ENCODE measurements at regions not wholly inside any gene's neighbourhood (a gene's known extent, or its start where the extent isn't known, plus 50 kb on each side); places are given as distances from the start of the nearest gene placed in this dataset.
"Not testable (repeated sequence)": the region's sequence is repeated elsewhere in the genome, so short reads cannot be mapped to it uniquely, and the experiment has no call there.

DNA sequence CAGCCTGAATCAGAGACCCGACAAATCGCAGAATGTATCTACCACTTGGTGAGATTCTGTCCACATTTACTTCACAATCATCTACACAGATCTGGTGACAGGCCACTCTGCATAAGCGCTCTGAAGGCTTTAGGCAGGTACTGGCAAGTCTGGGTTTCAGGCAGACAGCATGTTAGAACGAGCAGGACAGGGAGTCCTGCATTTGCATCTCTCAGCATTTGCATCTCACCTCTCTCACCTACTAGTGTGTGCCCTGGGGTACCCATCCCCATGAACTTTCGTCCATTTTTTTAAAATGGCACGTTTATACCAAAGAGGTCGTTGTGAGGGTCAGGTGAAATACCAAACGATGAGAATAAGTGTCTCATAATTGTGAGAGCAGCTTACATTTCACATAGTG, 108.2 kb downstream of the SPATA31A1 start:
- H3K4me1 Mint-ChIP-seq (ENCODE audit: low read depth); H3K36me3 Mint-ChIP-seq (ENCODE audit: low read depth); H3K27ac Mint-ChIP-seq; H3K27me3 Mint-ChIP-seq (ENCODE audit: low read depth); H3K9me3 Mint-ChIP-seq: not testable (repeated sequence)
- H3K4me3 Mint-ChIP-seq = peak overlapping the region; percentile 50

GRCh38 chr9:39464122-39464777, 108.8 kb downstream of the SPATA31A1 start:
- Mint-ChIP-seq H3K4me3 (peak overlapping the region; percentile 91), H3K27ac (peak overlapping the region; percentile 84)
- H3K4me1 Mint-ChIP-seq (ENCODE audit: low read depth); H3K36me3 Mint-ChIP-seq (ENCODE audit: low read depth); H3K27me3 Mint-ChIP-seq (ENCODE audit: low read depth); H3K9me3 Mint-ChIP-seq: not testable (repeated sequence)

GRCh38 chr9:39474499-39474898, 119.0 kb downstream of the SPATA31A1 start:
- not testable (repeated sequence) for H3K27me3 Mint-ChIP-seq (ENCODE audit: low read depth); H3K4me3 Mint-ChIP-seq; H3K36me3 Mint-ChIP-seq (ENCODE audit: low read depth); H3K27ac Mint-ChIP-seq; H3K4me1 Mint-ChIP-seq (ENCODE audit: low read depth); H3K9me3 Mint-ChIP-seq

- H3K9me3 Mint-ChIP-seq; H3K27me3 Mint-ChIP-seq (ENCODE audit: low read depth); H3K27ac Mint-ChIP-seq; H3K4me1 Mint-ChIP-seq (ENCODE audit: low read depth); H3K36me3 Mint-ChIP-seq (ENCODE audit: low read depth); H3K4me3 Mint-ChIP-seq: not testable (repeated sequence)
Measured at GRCh38 chr9:39483073-39483472, 127.6 kb downstream of the SPATA31A1 start.

GRCh38 chr9:39483880-39484279, 128.4 kb downstream of the SPATA31A1 start:
- not testable (repeated sequence) for H3K9me3 Mint-ChIP-seq; H3K27me3 Mint-ChIP-seq (ENCODE audit: low read depth); H3K27ac Mint-ChIP-seq; H3K4me1 Mint-ChIP-seq (ENCODE audit: low read depth); H3K36me3 Mint-ChIP-seq (ENCODE audit: low read depth); H3K4me3 Mint-ChIP-seq

GRCh38 chr9:39484292-39484691, 128.8 kb downstream of the SPATA31A1 start:
- H3K4me3 Mint-ChIP-seq; H3K27me3 Mint-ChIP-seq (ENCODE audit: low read depth); H3K4me1 Mint-ChIP-seq (ENCODE audit: low read depth); H3K36me3 Mint-ChIP-seq (ENCODE audit: low read depth); H3K27ac Mint-ChIP-seq; H3K9me3 Mint-ChIP-seq: not testable (repeated sequence)

GRCh38 chr9:39487477-39487876, 132.0 kb downstream of the SPATA31A1 start:
- not testable (repeated sequence) for H3K27me3 Mint-ChIP-seq (ENCODE audit: low read depth); H3K36me3 Mint-ChIP-seq (ENCODE audit: low read depth); H3K9me3 Mint-ChIP-seq; H3K27ac Mint-ChIP-seq; H3K4me3 Mint-ChIP-seq; H3K4me1 Mint-ChIP-seq (ENCODE audit: low read depth)

DNA sequence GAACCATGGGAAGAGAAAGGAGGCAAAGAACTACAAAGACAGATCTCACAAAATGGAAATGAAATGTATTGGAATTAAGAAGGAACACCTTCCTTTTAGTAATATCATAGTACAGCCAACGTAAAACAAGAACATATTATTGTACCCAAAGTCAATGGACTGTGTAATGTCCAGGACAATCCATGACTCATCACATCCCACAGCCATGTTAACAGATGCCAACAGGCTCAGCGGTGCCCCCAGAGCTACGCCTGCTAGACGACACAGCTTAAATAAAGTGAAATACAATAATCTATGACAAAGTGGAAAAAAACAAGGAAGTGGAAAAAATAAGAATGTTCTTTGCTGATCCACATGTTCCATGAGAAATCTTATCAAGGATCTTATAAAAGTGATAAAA, 140.8 kb downstream of the SPATA31A1 start:
- H3K27me3 Mint-ChIP-seq (ENCODE audit: low read depth); H3K27ac Mint-ChIP-seq; H3K9me3 Mint-ChIP-seq; H3K36me3 Mint-ChIP-seq (ENCODE audit: low read depth); H3K4me1 Mint-ChIP-seq (ENCODE audit: low read depth); H3K4me3 Mint-ChIP-seq: not testable (repeated sequence)

- H3K9me3 Mint-ChIP-seq; H3K4me1 Mint-ChIP-seq (ENCODE audit: low read depth); H3K27me3 Mint-ChIP-seq (ENCODE audit: low read depth); H3K36me3 Mint-ChIP-seq (ENCODE audit: low read depth); H3K4me3 Mint-ChIP-seq; H3K27ac Mint-ChIP-seq: not testable (repeated sequence)
Measured at GRCh38 chr9:39503178-39503577, 147.7 kb downstream of the SPATA31A1 start.

- not testable (repeated sequence) for H3K4me1 Mint-ChIP-seq (ENCODE audit: low read depth); H3K9me3 Mint-ChIP-seq; H3K27me3 Mint-ChIP-seq (ENCODE audit: low read depth); H3K4me3 Mint-ChIP-seq; H3K27ac Mint-ChIP-seq; H3K36me3 Mint-ChIP-seq (ENCODE audit: low read depth)
Measured at GRCh38 chr9:39527387-39528029, 172.0 kb downstream of the SPATA31A1 start.

DNA sequence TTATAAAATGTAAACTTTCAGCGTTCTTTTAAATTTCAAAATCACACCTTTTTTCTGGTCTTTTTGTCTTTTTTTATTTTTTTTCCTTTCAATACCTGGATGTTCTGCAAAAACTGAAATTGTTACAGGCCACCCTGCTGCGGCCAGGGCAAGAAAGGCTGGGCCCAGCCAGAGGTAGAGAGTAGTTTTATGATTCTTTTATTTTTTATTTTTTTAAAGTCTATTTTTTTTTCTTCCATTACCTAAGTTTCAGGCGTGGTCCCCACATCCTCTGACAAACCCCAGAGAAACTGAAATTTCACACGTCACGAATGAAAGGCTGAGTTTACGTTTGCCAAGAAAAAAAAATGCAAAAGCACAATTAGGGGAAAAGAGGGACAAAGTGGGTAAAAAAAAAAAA, 177.1 kb downstream of the SPATA31A1 start:
- H3K4me1 Mint-ChIP-seq (ENCODE audit: low read depth); H3K4me3 Mint-ChIP-seq; H3K9me3 Mint-ChIP-seq; H3K27me3 Mint-ChIP-seq (ENCODE audit: low read depth); H3K36me3 Mint-ChIP-seq (ENCODE audit: low read depth); H3K27ac Mint-ChIP-seq: not testable (repeated sequence)

GRCh38 chr9:39533001-39533762, 177.7 kb downstream of the SPATA31A1 start:
- not testable (repeated sequence) for H3K27ac Mint-ChIP-seq; H3K4me3 Mint-ChIP-seq; H3K9me3 Mint-ChIP-seq; H3K36me3 Mint-ChIP-seq (ENCODE audit: low read depth); H3K4me1 Mint-ChIP-seq (ENCODE audit: low read depth); H3K27me3 Mint-ChIP-seq (ENCODE audit: low read depth)

- not testable (repeated sequence) for H3K9me3 Mint-ChIP-seq; H3K27ac Mint-ChIP-seq; H3K36me3 Mint-ChIP-seq (ENCODE audit: low read depth); H3K4me1 Mint-ChIP-seq (ENCODE audit: low read depth); H3K4me3 Mint-ChIP-seq; H3K27me3 Mint-ChIP-seq (ENCODE audit: low read depth)
Measured at GRCh38 chr9:39533763-39534548, 178.5 kb downstream of the SPATA31A1 start.

- not testable (repeated sequence) for H3K4me1 Mint-ChIP-seq (ENCODE audit: low read depth)
Measured at GRCh38 chr9:39534897-39535296, 179.4 kb downstream of the SPATA31A1 start.

DNA sequence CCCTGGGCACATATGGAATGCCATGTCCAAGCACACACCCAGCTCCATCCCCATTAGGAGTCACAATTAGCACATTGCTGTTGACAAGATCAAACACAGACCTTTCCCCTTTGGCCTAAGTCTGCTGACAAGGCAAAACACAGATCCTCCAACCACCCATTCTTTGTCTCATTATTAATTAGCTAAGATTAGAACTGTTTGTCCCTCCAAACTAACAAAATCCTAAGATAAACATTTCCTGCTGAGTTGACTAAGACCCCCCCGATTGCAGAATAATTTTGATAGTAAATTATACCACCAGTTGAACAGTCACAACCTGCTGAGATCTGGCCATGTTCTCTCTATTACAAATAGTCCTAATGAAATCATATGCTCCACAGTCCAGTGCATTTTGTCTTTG, 186.7 kb downstream of the SPATA31A1 start:
- H3K9me3 Mint-ChIP-seq; H3K36me3 Mint-ChIP-seq (ENCODE audit: low read depth); H3K4me1 Mint-ChIP-seq (ENCODE audit: low read depth); H3K27ac Mint-ChIP-seq; H3K27me3 Mint-ChIP-seq (ENCODE audit: low read depth); H3K4me3 Mint-ChIP-seq: not testable (repeated sequence)

More at GRCh38 chr9:39534897-39535296, 179.4 kb downstream of the SPATA31A1 start:
- not testable (repeated sequence) for H3K27me3 Mint-ChIP-seq (ENCODE audit: low read depth); H3K4me3 Mint-ChIP-seq; H3K36me3 Mint-ChIP-seq (ENCODE audit: low read depth); H3K9me3 Mint-ChIP-seq; H3K27ac Mint-ChIP-seq
